Ammon's horn (tissue), 1 donor: ENCODE measurements at regions not wholly inside any gene's neighbourhood (a gene's known extent, or its start where the extent isn't known, plus 50 kb on each side); places are given as distances from the start of the nearest gene placed in this dataset.
"Not testable (repeated sequence)": the region's sequence is repeated elsewhere in the genome, so short reads cannot be mapped to it uniquely, and the experiment has no call there.

Experiments used
- DNase-seq: peaks from one replicate; pipeline ENCODE4 v3.0.0-alpha.2; 2016; ENCODE audit warnings: low spot score

- DNase-seq, result no peak
These were observed 286.6 kb downstream of the SLC7A11 start for GRCh38 chr4:137955595-137955994.

- no peak for DNase-seq
These were observed 290.0 kb downstream of the SLC7A11 start for GRCh38 chr4:137952116-137952515.

DNA sequence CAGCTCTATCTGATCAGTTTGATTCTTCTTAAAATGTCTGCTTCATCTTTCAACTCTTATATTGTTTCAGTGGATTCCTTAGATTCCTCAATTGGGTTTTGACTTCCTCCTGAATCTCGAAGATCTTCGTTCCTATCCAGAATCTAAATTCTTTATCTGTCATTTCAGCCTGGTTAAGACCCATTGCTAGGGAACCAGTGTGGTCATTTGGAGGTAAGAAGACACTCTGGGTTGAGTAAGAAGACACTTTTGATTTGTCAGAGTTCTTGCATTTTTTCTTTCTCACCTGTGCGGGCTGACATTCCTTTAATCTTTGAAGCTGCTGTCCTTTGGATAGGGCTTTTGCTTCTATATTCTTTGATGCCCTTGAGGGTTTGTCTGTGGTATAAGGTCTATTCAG lies 291.9 kb downstream of the SLC7A11 start:
- DNase-seq, result no peak

DNA sequence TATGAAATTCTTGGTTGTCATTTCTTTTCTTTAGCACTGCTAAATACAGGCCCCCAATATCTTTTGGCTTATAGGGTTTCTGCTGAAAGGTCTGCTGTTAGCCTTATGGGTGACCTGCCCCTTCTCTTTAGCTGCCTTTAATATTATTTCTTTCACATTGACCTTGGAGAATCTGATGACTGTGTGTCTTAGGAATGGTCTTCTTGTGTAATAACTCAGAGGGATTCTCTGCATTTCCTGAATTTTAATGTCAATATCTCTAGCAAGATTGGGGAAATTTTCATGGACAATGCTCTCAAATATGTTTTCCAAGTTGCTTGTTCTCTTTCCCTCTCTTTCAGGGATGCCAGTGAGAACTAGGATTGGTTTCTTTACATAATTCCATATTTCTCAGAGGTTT lies 292.4 kb downstream of the SLC7A11 start:
- DNase-seq, result no peak

GRCh38 chr4:137946453-137947174 lies 295.5 kb downstream of the SLC7A11 start:
- DNase-seq, result no peak

DNA sequence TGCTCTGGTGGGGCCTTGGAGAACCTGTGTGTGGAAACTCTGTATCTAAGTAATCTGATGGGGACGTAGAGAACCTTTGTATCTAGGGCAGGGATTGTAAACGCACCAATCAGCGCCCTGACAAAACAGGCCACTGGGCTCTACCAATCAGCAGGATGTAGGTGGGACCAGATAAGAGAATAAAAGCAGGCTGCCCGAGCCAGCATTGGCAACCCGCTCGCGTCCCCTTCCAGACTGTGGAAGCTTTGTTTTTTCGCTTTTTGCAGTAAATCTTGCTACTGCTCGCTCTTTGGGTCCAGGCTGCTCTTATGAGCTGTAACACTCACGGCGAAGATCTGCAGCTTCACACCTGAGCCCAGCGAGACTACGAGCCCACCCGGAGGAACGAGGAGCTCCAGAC lies 299.3 kb downstream of the SLC7A11 start:
- not testable (repeated sequence) for DNase-seq

GRCh38 chr4:137942015-137942515 lies 300.1 kb downstream of the SLC7A11 start:
- not testable (repeated sequence) for DNase-seq

GRCh38 chr4:137934911-137935310 lies 307.2 kb downstream of the SLC7A11 start:
- peak; percentile 3 for DNase-seq

DNA sequence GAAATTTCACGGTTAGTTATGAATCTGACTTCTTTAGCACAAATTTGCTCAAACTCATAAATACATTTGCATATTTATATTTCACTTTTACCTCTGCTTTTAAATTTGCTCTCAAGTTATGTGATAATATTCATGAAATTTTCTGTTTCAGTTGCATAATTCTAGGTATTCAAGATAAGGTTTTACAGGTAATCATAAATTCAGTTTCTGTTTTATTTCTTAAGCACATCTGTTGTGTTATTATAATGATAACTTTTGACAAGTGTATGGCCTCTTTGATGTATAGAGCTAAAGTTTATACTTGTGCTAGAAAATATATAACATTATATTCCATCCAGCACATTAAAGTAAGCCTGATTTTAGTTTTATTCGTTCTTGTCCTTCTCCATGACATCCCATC lies 308.1 kb downstream of the SLC7A11 start:
- no peak for DNase-seq

- no peak for DNase-seq
These were observed 314.2 kb downstream of the SLC7A11 start for GRCh38 chr4:137927972-137928371.

DNA sequence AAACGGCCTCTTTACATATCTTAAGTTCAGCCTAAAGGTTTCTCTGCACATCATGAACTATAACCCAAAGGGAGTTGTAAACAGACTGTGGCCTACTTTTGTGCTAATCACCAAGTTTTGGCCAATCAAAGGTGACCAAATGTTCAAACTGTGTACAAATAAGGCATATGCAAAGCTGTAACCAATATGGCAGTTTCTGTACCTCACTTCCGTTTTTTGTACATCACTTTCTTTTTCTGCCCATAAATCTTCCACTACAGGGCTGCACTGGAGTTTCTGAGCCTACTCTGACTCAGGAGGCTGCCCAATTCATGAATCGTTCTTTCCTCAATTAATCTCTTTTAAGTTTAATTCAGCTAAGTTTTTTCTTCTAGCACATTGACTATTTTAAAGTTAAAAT lies 318.7 kb downstream of the SLC7A11 start:
- DNase-seq, result no peak

DNA sequence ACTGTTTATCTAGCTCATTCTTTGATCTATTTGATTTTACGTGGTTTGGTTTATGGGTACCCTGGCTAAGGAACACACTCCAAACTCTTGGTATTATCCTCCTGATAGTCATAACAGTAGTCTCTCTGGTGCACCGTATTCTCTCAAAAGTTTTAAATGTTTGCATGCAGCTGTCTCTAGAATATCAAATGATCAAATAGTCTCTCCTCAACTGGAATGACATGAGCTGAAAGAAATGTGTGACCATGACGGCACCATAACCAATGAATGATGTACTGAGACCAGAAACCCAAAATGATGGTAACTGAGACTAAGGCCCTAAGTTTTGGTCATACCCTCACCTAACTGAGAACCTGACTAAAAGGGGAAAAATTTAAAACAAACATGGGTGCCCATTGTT lies 319.4 kb downstream of the SLC7A11 start:
- no peak for DNase-seq

DNA sequence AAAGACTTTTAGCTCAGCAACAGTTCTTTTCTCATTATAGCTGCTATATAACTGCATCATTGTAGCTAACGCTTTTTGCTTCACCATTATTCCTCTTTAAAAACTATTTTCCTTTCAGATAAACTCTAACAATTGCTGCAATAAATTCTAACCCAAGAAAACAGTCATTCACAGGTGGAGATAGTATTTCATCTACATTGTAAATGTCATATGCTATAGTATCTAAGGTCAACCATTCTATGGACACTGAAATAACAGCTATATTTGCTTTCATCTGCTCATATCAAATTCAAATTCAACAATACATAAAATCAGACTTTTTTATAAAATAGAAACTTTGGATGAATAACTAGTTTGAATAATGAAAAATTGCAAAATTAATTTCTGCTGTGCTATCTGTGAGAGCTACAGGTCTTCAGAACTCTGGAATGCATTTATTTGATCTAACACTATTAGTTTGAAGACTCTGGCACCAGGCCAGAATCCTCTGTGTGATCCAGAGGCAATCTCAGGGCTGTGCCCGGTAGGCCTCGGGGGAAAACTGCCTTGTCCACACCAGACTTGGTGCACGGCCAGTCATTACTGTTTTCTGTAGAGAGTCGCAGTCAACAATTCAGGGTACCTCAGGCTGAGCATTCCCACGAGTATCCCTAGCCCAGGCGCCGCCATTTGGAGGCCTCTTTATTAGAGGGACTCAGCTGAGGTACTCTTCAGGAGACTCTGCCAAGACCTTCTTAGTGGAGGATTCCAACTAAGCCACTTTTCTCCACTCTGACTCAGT lies 332.4 kb downstream of the SLC7A11 start:
- peak; percentile 2 for DNase-seq

- no peak for DNase-seq
These were observed 336.2 kb downstream of the SLC7A11 start for GRCh38 chr4:137905930-137906329.

DNA sequence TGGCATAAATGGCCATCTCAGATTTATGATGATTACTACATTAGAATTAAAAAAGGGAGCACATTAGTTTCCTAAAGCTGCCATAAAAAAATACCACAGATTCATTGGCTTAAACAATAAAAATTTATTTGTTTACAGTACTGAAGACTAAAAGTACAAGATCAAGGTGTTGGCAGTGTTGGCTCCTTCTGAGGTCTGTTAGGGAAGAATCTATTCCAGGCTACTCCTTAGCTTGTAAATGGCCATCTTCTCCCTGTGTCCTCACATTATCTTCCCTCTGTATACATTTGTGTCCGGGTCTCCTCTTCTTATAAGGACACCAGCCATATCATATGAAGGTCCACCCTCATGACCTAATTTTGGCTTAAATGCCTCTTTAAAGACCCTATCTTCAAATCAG lies 341.0 kb downstream of the SLC7A11 start:
- no peak for DNase-seq

- DNase-seq, result no peak
These were observed 345.9 kb downstream of the SLC7A11 start for GRCh38 chr4:137896221-137896737.

DNA sequence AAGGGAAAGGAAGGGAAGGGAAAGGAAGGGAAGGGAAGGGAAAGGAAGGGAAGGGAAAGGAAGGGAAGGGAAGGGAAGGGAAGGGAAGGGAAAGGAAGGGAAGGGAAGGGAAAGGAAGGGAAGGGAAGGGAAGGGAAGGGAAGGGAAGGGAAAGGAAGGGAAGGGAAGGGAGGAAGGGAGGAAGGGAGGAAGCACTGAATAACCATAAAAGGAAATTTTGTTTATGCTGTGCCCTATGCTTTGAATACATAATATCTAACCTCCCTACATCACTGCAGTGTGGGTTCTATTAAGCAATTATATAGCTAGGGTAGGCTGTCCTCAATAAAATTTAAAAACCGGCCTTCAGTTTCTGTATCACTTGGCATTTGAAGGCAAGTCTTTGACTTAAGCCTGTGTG lies 346.6 kb downstream of the SLC7A11 start:
- not testable (repeated sequence) for DNase-seq

DNA sequence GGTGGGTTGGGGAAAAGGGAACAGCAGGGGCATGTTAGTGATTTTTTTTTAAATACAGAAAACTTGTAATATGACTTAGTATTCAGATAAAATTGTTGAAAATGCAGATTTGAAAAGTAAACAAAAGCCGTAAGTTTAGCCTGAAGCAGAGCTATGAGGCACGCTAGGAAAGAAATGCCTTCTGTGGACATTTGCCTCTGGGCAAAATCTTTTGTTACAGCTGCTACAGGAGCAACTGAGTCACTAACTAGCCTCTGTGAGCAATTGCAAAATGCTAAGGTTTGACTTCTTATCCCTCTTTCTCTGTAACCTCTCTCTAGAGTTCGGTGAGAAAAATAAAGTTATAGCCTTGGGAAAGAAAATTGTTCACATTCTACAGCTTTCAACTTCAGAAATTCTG lies 350.0 kb downstream of the SLC7A11 start:
- DNase-seq, result no peak

DNA sequence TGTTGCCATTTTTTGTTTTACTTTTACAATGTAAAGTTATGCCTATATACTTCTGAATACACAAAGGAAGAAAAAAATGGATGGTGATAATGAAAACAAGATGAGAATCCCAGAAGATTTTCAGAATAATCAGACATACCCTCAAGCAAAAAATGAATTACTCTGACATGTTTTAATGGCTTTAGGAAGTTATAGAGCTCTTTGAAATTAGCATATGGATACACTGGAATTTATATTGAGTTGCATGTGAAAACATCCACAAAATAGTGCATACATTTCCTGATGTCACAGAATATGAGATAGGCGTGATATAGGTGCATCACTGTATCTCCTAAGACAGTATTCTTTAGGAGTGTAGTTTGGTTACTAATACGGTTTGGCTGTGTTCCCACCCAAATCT lies 351.3 kb downstream of the SLC7A11 start:
- DNase-seq, result no peak

GRCh38 chr4:137881641-137882040 lies 349.3 kb upstream of the PCDH18 start:
- no peak for DNase-seq

GRCh38 chr4:137868067-137868466 lies 335.8 kb upstream of the PCDH18 start:
- not testable (repeated sequence) for DNase-seq

DNA sequence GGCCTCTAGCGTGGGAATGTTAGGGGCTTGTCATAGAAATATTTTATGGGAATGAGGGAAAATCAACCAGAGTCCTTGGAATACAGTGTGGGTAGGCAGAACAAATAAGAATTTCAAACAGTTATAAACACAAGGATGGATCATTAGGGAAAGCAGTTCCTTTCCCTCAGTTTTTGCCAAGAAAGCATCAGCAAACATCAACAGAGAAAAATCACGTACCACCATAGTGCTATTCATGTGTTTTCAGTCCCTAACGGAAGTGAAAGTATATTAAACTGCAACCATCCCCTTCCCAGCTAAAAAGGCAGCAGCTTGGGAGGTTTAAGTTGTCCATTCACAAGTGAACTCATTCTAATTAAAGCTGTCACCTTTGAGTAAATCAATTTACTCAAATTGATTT lies 334.4 kb upstream of the PCDH18 start:
- no peak for DNase-seq

DNA sequence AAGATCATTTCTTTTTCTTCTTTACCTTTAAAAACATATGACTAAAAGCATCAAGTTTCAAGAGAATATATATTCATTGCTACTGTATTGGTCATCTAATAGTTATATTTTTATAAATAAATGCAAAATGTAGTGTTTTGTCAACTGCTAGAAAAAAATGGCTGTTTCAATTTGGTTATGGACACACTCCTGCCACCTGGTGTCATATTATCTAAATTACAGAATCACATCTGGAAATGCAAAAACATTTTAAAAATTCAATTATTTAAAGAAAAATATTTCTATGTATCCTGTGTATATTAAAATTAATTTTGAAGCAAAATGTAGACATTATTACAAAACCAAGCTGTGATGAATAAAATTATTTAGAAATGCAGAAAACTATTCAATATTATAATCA lies 329.4 kb upstream of the PCDH18 start:
- DNase-seq, result no peak
